ENCODE measurements at regions not wholly inside any gene's neighbourhood (a gene's known extent, or its start where the extent isn't known, plus 50 kb on each side); places are given as distances from the start of the nearest gene placed in this dataset.

DNA sequence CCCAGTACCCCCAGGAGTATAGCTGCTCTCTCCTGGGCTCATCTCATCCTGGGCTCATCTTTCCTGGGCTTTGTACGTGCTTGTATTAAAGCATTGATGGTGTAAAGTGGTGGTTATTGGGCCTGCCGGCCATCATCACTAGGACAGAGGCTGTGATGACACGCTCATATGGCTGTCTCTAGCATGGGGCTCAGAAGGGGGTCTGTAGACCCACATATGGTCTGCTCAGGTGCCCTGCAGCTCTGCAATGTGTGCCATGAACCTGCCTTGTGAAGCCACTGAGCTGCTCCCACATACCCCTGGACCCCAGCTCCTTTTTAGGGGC lies 143.4 kb downstream of the CDC5L start:
- DNase-seq (ENCODE audit: low spot score in 2 of 2) = no peak
- no peak for FAIRE-seq

DNA sequence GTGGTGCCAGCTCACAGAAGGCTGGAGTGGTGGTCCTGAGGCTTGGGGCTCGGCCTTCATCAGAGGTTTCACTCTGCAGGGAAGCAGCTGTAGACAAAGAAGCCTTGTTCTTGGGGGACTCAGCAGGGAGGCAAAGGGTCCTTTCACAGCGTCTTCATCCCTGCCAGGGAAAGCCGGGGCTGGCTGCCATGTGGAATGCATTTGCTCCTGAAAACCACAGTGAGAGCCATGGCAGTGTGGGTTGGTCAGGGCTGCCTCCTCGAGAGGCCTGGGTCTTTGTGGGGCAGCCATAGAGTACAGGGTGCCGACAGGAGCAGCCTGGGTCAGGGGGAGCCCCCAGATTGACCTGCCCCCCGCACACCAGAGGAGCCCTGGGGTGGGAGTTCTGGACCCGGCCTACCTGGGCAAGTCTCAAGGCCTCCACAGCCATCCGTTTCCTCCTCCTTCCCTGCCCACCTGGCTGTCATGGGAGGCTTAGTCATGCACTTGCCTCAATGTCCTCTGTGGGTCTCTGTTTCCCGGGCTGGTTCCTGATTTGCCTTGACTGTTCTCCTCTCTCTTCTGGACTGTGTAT lies 144.0 kb downstream of the CDC5L start:
- FAIRE-seq (no peak), DNase-seq (ENCODE audit: low spot score in 2 of 2) (no peak)

DNA sequence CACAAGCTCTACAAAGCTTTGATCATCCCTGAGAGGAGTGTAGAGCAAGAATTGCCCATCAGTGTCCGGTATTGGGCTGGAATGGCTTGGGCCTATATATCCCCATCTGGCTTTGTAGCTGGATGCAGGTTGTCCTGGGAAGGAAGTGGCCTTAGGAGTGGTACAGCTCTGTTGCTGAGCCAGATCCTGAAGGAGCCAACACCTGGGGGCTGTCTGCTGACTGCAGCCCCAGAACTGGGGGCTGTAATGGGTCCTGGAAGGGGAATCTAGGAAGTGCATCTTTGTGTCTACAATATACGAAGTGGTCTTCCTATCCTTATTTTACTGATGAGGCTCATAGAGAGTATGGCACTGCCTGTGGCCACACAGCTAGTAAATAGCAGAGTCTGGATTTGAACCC lies 145.9 kb downstream of the CDC5L start:
- DNase-seq (ENCODE audit: low spot score in 2 of 2) = no peak
- no peak for FAIRE-seq

DNA sequence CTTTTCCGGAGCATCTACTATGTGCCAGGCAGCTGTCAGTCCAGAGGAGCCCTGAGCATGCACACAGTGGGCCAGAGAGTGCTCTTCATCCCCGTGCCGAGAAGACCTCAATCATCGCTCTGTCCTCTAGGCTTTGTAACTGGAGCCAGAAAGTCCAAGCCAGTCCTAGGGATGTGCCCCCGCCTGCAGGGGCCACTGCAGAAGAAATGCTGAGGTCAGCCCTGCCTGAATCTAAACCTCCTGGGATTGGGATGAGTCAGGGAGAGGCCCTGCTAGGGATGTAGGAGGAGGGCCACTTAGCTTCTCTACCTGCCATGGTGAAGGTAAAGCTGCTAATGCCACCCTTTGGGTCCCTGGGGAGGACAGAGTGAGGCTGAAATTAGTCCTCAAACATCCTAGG lies 146.8 kb downstream of the CDC5L start:
- no peak for FAIRE-seq
- no peak for DNase-seq (ENCODE audit: low spot score in 2 of 2)

DNA sequence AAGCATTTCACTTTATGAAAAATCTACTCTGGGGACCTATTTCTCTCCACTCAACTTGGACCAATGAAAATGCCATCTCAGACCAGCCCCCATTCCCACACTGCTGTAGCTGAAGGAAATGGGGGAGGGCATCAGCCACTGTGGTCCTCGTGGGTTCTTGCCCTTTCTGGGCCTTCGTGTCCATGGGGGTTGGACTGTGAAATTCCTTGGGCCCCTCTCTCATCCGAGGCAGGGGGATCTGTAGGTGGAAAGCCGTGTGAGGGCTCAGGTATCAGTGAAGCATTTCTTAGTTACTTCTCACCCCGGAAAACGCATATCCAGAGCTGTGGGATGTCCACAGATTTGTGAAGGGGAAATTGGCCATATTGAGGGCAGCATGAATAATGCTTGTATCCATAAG lies 147.9 kb downstream of the CDC5L start:
- FAIRE-seq (no peak), DNase-seq (ENCODE audit: low spot score in 2 of 2) (no peak)

DNA sequence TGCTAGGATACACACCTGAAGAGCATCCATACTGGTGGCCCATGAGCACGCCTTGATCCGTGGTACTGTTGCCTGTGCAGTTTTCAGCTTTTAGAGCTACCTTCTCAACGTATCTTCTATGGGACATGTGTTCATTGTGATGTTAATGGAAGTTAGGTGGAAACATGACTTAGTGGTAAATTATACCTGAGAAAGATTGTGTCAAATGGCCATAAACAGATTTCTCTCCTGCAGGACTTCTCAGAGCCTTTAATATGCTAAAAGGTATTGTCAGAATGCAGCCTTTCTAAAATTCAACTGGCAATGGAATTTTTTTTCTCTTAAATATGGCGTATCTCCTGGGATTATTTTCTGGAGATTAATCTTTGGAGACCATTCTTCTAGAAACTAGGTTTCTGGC lies 148.5 kb downstream of the CDC5L start:
- FAIRE-seq (no peak), DNase-seq (ENCODE audit: low spot score in 2 of 2) (no peak)

DNA sequence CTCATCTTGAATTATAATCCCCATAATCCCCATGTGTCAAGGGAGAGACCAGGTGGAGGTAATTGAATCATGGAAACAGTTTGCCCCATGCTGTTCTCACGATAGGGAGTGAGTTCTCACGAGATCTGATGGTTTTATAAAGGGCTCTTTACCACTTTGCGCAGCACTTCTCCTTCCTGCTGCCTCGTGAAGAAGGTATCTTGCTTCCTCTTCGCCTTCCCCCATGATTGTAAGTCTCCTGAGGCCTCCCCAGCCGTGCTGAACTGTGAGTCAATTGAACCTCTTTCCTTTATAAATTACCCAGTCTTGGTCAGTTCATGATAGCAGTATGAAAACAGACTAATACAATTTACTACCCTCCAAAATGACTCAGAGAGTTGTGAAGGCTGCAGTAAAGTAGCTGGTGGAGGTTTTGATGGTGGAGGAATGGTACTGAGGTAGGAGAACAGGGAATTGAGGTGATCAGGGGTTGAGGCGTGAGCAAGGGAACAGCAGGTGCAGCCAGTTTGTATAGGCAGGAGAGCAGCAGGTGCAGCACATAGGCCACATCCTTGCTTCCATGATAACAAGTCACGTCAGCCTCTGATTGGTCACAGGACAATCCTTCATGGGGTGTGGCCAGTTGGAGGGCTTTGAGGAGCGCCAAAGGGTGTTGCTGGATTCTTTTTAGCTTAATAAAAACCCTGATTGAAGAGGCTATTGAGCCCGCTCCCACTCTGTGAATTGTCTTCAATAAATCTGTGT lies 150.0 kb downstream of the CDC5L start:
- FAIRE-seq (no peak), DNase-seq (ENCODE audit: low spot score in 2 of 2) (no peak)

DNA sequence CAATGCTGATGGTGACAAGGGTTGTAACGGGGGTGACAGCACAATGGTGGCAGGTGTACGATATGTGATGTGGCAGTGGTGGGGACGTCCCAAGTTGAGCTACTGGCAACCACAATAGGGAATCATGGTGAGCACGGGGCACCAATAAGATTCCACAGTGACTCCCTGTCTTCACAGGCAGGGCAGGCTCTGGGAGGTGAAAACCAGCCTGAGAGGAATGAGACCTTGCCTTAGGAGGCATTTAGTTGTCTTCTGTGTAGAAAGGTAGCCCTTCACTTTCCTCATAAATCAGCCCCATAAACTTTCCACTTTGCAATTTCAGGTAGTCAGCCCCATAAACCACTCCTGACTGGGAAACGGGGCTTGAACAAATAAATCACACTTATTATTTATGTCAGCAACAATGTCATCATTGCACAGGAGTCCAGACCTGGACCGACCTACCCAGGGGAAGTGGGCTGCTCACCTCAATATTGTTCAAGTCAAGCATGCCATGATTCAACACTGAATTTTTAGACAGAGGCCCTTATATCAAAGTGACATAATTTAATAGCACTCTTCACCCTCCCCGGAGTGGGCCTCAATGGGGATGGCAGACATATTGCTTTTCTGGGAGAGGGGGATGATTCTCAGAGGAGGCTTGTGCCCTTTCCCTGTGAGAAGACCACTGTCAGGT lies 150.8 kb downstream of the CDC5L start:
- FAIRE-seq = no peak
- DNase-seq (ENCODE audit: low spot score in 2 of 2) = no peak

DNA sequence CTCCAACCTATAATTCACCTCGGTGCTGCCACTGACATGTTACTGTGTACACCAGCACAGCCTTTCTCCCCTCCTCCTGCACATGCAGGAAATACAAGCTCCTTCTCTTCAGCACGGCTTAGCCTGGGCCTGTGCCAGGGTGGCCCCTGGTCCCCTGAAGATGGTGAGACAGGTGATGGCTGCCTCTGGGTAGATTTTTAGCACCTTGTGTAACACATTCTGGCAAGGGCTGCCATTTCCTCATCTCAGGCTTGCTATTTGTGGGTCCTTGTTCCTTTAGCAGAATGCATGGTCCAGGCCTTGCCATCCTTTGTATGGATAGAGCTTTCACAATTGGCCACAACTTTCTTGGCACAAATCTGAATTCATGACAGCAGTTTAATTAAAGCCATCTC lies 151.3 kb downstream of the CDC5L start:
- FAIRE-seq = no peak
- no peak for DNase-seq (ENCODE audit: low spot score in 2 of 2)

DNA sequence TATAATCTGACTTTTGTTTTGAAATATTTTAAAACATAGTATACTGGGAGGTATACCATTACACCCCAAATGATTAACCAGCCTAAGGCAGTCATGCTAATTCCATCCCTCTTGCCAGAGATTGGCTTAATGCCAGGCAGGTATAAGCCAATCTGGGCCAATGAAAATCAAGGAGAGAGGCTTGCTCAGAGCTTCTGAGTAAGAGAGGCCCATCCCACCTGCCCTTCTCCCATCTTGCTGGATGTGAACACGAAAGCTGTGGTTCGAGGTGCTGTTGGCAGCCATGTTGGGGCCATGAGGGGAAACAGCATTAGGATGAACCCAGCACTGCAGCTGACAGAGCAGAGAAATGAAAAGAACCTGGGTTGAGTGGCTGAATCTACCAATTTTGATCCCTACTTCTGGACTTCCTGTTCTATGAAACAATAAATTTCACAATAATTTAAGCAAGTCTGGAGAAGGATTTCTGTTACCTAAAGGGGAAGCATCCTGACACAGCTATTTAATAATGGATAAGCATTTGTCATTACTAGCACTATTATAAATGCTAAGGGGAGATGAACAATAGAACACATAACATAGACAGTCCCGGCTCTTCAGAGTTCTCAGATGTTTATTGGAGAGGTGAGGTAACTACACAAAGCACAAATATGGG lies 152.3 kb downstream of the CDC5L start:
- no peak for FAIRE-seq
- DNase-seq (ENCODE audit: low spot score in 2 of 2) = no peak

DNA sequence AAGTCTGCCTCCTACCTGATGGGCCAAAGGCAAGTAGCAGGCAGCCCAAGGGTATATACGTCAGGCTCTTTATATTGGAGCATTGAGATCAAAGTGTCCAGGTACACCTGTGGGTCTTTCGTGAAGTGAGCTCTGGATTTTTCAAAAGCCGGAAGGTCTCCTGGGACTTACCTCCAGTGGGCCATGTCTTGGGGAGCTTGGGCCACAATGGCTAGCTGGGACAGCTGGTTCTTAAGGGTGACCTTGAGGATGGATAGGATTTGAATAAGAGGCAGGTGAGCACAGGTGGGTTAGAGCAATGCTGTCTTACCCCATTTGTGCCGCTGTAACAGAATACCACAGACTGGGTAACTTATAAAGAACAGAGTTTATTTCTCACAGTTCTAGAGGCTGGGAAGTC lies 153.4 kb downstream of the CDC5L start:
- no peak for FAIRE-seq

DNA sequence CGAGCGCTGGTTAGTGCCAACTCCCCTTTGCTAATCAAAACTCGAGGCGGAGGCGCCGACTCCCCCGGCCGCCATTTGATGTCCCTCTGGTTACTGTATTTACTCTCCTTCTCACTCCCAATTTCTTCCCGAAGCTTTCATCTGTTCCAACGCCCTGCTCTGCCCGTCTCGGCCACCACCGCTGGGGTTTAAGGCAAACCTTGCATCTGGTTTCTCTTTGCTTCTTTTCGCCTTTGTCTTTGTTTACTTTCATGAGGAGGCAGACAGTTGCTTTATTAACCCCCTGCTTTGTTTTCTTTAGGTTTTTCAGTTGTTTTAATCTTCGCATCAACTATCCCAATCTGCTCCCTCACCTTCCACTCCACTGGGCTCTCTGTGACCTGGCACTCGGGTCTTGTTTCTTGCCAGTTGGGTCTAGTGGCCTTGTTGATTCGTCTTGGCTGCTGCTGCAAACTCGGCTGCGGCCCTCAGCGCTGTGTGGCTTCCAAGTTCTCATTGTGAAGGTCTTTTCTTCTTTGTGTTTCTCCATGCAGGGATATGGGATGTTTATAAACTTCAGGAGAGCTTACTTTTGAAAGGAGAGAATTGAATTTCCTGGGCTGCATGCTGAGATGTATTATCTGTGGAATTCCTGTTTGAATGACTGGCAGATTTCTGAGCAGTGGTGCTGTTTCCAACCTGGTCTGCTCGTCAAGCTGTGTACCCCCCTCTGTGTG lies 155.1 kb downstream of the CDC5L start:
- FAIRE-seq = no peak

More for the DNA sequence above, 153.4 kb downstream of the CDC5L start:
- DNase-seq (ENCODE audit: low spot score in 2 of 2) = no peak

DNA sequence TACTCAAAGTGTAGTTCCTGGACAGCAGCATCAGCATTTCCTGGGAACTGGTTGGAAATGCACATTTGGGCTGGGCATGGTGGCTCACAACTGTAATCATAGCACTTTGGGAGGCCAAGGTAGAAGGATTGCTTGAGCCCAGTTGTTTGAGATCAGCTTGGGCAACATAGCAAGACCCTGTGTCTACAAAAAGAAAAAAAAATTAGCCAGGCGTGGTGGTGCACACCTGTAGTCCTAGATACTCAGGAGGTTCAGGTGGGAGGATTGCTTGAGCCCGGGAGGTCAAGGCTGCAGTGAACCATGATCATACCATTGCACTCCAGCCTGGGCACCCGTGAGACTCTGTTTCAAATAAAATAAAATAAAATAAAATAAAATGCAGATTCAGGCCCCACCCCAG lies 156.2 kb downstream of the CDC5L start:
- no peak for FAIRE-seq

More for the DNA sequence above, 155.1 kb downstream of the CDC5L start:
- DNase-seq (ENCODE audit: low spot score in 2 of 2) = no peak

DNA sequence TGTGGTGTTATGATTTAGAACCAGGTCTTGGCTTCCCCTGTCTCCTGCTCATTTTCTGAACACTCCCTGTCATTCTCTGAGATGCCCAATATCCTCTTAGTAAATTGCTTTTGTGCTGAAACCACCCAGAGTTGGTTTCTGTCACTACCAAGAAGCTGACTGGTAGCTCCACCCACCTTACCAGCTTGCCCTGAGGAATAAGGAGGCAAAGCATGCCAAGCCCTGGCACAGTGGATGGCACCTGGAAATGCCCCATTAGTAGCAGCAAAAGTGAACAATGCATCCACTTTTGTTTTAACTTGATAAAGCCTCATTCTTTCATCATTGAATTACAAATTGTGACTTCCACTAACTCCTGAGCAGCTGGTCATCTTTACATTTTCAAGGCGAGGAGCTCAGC lies 157.7 kb downstream of the CDC5L start:
- no peak for DNase-seq (ENCODE audit: low spot score in 2 of 2)
- no peak for FAIRE-seq

More for the DNA sequence above, 156.2 kb downstream of the CDC5L start:
- DNase-seq (ENCODE audit: low spot score in 2 of 2) = no peak

DNA sequence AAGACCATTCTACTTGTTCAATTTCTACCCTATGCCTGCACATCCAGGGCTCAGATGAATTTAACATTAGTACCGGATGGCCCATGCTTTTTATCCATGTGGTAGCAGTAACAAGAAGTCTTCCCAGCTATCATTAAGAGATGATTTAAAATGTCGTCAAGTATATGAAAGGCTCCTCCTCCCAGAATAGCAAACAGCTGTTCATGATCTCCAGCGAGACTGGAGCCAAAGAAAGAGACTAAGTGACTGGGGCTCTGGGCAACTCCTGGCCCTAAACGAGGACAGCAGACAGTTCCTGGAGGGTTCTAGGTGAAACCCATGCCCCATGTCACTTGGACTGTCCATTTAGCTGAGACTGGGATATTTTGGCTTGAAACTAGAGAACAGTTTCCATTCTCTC lies 160.8 kb downstream of the CDC5L start:
- no peak for DNase-seq (ENCODE audit: low spot score in 2 of 2)
- FAIRE-seq = no peak

DNA sequence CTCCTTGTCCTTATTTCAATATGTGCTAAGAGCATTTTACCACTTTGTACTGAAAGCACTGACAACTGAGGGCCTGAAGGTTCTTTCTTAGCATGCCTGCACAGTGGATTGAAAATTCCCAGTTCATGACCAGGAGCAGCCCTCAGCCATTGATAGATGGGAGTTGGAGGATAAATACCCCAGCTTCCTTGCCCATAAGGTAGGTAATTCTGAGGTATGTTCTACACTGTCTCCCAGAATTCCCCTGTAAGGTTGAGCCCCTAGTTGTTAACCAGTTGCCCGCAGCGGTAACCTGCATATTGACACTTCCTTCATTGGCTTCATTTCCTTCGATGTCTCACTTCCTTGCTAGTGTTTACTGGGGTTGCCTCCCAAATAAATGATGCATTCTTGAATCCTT lies 162.0 kb downstream of the CDC5L start:
- FAIRE-seq = no peak
- DNase-seq (ENCODE audit: low spot score in 2 of 2) = no peak

DNA sequence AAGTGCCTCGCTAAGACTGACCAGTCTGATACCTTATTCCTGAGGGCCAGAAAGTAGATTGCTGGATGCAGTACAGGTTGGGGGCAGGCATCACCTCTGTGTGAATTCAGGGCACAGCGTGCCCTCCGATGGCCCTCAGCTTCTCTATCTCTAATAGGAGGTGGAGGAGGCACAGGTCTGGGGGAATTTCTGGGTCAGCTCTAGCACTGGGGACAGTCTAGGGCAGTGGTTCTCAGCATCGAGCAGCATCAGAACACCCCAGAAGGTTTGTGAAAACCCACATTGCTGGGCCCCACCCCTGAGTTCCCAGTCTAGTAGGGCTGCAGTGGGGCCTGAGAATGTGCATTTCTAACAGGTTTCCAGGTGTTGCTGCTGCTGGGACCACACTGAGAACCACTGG lies 166.7 kb downstream of the CDC5L start:
- FAIRE-seq (no peak), DNase-seq (ENCODE audit: low spot score in 2 of 2) (no peak)

DNA sequence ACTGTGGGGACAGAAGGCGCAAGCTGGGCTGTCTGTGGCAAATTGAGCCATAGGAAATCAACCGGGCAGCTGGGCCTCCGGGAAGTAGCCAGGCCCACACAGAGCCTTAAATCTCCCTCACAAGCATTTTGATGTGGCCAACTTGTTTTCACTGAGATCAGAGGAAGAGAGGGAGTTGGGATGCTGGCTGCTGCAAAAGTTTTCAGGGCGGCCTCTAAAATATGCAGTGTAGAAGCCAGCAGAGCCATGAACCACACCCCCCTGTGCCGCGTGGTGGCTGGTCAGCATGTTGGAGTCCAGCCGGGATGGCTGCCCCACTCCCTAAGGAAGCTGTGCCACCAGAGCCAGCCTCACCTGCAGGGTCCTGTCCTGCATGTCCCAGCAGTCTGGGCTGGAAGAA lies 167.4 kb downstream of the CDC5L start:
- DNase-seq (ENCODE audit: low spot score in 2 of 2) (no peak), FAIRE-seq (no peak)

DNA sequence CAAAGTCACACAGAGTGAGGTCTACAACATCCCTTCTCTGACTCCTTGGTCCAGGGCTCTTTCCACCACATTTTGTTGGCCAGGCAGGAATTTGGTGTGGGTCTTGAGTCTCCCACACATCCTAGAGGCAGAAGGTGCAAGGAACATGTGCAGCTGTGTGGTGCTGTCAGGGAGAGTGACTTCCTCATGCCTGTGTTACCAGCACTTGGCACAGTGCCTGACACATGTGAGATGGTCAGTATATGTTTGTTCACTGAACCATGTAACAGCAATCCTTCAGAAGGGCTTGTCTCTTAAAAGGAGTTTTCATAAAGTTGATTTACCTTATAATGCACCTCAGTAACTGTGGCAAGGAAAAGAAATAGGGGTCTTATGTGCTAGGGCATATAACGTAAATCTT lies 168.5 kb downstream of the CDC5L start:
- DNase-seq (ENCODE audit: low spot score in 2 of 2) (no peak), FAIRE-seq (no peak)

DNA sequence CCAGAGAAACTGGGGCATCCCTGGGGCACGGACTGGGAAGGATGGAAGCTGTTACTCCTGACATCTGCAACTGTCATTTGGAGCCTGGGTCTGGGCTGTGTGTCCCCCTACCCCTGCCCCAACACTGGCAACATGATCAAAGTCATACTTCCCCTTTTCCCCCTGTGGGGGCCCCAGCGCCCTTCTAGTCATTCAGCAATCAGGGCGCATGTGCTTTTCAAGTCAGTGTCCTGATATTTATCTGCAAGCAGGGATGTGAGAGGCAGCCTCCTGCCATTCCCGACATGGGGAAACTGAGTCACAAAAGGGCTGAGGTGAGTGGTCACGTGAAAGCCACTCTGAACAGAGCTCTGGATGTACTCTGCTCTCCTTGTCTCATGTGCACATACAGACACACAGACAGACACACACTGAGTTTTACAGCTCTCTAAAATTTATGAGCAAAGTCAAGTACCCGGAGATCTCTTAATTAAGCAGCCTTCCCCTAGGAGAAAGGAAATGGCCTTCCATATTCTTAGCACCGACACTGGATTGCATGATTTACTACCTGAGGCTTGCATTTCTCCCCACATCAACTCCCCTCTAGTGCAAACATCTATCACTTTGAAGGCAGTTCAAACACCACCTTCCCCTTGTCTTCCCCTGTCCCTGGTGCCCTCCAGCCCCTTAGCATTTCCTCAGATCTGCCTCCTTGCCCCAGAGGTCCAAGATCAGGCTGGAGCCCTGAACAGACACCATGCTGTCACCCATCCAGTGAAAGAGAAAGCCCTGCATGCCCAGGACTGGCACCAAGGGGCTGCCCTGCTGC lies 170.7 kb downstream of the CDC5L start:
- FAIRE-seq = no peak
- no peak for DNase-seq (ENCODE audit: low spot score in 2 of 2)

Measured in frontal cortex (tissue), 3 donors.